SIG-M5 (cell line): ENCODE measurements at regions not wholly inside any gene's neighbourhood (a gene's known extent, or its start where the extent isn't known, plus 50 kb on each side); places are given as distances from the start of the nearest gene placed in this dataset.

Source experiments
- DNase-seq: peaks from one replicate; lab custom pipeline; 2025; lab: John Stamatoyannopoulos, UW

DNA sequence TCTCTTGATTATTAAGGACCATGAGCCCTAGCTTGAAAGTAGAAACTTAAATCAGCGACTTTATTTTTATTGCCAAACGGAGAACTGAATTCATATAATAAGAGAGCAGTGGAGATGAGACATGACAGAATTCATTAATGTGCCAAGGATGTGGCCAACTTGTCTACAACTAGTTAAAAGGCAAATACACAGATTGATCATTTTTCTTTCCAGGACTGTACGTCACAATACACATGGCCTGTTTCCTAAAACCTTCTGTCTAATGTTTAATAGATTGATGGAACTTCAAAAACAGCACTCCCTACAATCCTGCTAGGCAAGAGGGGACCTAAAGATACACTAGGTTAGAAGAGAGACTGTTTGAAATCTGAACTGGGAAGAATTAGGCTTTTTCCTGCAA is 647.8 kb downstream of the SATB2 start:
- DNase-seq = no peak

DNA sequence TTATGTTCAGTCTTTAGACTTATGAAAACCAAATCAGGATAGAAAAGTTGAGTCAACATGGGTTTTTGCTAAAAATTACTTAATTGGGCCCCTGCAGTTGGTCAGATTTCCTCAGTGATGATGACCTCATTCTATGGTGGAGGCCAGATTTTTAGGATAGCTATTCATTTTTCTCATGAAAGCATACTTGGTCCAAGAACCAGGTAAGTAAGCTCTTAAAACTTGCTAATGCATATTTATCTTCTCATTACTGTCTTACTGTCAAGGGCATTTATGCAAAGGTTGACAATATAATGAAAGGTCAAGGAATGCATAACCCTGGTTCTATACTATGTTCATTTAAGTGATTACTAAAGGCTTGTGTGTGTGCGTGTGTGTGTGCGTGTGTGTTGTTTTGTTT is 650.6 kb downstream of the SATB2 start:
- DNase-seq = no peak

DNA sequence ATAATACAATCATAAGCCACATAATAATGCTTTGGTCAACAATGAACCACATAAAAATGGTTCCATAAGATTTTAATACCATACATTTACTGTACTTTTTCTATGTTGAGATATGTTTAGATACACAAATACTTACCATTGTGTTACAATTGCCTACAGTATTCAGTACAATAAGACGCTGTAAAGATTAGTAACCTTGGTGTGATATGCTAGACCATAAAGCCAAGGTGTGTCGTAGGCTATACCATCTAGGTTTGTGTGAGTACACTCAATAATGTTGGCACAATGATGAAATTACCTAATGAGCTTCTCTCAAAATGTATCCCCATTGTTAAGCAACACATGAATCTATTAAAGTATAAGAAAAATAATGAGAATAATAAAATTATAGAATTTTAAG is 662.3 kb downstream of the SATB2 start:
- DNase-seq = no peak

DNA sequence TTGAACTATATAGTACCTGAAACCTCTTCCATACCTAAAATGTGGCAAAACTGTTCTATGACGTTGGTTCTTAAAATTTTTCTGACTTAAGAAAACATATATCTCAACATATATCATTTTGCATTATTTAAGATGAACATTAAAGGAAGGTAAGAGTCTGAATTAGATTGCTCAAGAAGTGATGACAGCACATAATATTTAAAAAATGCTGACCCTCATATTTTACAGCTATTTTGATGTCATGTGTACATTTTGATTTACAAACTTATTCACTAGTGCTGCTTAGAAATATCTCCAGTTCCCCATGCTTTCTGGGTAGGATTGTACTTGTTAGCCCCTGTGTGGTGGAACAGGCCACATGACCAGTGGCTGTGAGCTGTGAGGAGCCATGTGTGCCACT is 666.1 kb downstream of the SATB2 start:
- no peak for DNase-seq

DNA sequence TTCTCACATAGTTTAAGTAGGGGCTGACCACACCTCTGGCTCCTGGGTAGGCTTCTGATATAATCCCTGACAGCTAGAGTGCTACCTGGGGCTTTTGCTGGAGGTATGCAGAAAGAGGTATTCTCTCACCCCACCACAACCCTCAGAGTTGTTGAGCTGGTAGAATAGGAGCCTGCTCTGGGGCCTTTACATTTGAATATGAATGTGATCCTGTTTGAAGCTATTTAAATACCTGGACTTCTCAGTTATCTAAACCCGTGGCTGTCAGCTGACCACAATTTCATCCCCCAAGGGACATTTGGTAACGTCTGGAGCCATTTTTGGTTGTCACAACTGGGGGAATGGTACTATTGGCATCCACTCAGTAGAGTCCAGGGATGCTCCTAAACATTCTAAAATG is 669.1 kb downstream of the SATB2 start:
- DNase-seq = no peak

DNA sequence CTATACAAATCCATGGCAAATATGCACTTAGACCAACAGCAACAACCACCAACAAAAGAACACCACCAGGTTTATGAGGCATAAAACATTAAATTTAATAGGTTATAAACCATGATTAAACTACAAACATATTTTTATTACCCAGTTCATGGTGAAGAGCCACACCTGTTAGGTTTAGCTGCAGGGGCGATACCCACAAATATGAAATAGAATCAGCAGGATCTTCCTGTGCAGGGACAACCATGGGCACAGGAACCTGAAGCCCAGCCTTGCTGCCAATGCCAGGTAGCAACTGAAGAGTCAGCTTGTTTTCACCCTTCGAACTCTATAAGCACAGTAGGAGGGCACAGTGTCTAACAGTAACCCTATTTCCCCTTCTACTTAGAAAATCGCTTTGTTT is 675.0 kb downstream of the SATB2 start:
- DNase-seq = no peak

DNA sequence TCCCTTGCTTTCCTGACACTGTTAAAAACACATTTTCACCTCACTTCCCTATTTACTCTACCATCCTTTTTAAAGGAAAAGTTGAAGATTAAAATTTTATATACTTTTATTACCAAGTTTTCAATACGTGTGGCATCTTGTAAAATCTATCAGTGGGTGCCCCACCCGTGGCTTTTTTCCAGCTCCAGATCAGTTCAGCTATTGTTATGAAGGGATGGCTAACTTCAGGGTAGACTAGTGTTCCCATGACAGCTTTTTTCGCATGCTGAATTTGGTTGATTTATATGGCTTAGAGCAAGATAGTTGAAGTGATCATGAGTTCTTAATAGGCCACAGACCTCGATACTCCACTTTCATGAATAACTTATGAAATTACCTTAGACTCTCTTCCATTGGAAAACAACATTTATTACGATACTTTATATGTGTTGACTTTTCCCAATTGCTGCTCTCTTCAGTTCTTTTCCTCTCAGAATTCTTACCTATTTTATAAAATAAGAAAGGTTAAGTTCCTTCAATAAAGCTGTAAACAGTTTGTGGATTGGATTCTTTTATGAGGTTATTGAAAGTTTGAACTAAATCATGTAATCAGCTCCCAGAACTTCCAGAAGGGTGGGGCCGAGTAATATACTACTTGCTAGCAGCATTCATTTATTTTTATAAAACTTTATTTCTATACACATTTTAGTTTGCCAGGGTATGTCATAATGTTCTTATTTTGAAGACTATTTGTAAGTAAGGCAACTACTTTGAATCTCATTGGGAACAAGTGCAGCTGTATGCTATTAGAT is 680.9 kb downstream of the SATB2 start:
- DNase-seq = no peak

DNA sequence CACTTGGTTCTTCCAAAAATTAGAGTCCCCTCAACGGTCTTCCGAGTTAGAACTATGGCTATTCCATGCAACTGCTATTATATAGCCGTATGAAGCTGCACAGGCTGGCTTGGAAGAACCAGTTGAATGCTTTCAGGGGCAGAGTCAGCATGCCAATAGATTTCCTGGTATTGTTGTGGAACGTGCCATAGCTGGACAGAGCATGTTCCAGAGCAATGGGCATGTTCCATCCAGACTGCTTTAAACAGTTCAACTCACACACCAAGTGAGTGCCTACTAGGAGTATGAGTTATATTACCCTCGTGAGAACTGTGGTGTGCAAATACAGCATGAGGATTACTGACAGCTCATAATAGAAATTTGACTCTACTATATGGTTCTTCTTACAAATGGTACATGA is 682.0 kb downstream of the SATB2 start:
- no peak for DNase-seq

DNA sequence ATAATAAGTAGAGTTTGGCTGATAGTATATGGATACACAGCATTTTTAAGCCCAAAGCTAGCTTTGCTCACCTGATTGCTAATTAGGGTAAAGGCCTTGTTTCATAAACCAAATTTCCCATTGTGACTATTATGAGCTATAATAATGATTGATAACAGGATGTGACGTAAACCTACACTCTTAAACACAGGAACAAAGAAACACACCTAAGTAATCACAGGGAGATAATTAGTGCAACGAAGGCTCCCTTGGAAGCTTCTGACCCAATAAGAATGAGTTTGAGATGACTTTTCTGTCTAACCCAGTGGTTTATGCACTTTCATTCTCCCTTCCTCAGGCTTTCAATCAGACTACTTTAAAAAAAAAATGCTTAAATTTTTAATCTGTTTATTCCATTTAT is 683.2 kb downstream of the SATB2 start:
- no peak for DNase-seq

DNA sequence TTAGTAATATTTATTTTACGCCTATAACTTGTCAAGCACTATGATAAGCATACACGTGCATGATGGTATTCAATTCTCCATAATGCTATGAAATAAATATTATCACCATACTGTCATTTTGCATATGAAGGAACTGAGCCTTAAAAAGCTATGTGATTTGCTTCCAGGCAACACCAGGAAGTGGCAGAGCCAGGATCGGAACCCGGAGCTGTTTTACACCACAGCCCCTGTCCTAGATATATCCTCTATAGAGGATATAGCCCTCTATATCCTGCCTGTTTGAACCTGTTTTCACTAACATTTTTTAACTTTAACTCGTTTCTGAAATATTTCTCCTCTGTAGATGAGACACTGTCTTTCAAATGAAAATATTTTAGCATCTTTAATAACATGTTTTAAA is 690.0 kb downstream of the SATB2 start:
- no peak for DNase-seq

DNA sequence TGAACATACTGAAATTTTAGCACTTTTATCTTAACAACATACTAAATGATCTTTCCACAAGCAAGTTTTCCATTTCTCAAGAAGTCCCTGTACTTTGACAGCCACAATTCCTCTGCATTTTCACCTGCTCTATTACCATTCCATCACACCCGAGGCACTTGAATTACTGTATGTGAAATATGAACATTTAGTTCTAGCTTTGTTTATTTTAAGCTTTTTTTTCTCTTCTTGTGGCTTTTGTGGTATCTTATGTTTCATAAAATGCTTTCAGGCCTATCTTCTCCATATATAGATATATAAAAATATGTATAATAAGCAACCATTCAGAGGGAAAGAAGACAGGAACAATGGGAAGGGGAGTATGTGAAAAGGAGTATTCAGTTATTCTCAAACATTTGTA is 693.9 kb downstream of the SATB2 start:
- no peak for DNase-seq

DNA sequence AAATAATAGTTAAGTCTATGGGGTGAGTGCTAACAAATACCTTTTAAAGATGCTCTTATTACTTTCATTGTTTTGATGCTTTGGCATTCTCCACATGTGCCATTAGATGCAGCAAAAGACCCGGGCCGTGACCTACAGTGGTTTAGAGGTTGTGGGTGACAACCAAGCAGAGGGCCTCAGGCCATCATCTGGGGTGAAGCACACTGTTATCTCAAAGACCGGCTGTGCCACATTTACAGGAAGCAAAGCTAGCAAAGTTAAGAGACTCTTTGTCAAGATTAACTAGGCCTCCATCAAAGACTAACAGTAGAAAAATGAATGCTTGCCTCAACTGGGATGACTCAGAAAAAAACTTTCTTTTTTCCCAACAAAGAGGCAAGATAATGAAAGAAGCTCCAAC is 695.3 kb downstream of the SATB2 start:
- no peak for DNase-seq

DNA sequence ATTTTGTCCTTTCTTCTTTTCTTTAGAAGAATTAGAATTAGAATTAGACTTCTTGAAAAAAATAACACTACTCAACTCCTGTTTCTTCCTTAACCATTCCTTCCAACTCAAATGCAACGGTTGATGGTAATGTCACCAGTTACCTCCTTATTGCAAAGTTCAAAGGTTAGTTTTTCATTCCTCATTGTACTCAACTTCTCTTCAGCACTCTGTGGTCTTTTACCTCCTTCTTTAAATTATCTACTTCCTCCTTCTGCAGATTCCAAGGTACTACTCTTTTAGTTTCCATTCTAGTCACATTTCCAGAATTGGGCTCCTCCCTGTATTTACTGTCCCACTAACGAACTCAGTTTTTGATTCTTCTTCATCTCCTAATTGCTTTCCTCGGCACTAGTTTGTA is 700.7 kb downstream of the SATB2 start:
- no peak for DNase-seq

DNA sequence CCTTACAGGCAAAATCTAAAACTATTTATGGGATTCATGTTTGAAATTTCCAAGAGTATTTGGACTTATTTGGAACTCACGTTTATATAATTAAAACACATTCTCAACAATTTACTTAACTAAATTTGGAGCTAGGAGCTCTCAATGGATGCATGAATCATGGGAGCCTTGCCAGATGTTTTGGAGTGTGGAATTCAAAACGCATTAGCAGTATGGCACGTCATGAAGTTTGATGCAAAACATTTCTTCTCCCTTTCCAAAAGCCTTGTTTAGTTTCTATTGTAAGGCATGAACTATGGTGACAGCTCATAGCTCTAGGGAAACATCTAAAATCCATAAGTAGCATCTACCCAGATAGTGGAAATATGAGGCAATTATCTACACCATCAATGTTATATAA is 701.6 kb downstream of the SATB2 start:
- no peak for DNase-seq

DNA sequence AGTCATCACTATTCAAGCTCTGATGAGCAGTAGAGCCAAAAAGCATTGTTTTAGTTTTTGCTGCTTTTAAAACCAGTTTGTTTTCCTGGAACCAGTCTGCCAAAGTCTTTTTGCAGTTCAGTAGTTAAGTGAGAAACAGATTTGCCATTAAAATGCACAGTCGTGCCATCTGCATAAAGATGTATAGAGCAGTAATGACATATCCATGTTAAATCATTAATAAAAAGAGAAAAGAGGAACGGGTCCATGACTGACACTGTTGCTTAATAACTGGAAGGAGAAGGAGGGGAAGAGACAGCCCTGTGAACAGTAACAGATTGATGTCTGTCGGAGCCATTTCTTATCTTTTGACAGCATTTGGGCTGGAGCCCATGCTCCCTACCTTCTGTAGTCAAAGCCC is 704.6 kb downstream of the SATB2 start:
- no peak for DNase-seq

DNA sequence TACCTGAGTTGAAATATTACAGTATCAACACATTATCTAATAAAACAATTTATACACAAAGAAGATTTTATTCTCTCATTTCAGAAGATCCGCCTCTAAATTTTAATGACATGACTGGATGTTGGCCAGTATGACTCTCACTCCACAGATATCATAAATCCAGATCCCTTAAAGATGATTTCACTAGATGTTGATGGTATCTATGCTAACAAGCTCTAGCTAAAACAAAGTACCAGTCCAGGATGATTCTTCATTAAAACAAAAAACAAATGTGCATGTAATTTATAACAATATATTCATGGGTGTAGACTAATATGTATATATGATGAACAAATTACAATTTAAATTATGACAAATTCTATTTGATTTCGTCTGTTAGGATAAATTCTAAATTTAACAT is 708.4 kb downstream of the SATB2 start:
- DNase-seq = no peak

DNA sequence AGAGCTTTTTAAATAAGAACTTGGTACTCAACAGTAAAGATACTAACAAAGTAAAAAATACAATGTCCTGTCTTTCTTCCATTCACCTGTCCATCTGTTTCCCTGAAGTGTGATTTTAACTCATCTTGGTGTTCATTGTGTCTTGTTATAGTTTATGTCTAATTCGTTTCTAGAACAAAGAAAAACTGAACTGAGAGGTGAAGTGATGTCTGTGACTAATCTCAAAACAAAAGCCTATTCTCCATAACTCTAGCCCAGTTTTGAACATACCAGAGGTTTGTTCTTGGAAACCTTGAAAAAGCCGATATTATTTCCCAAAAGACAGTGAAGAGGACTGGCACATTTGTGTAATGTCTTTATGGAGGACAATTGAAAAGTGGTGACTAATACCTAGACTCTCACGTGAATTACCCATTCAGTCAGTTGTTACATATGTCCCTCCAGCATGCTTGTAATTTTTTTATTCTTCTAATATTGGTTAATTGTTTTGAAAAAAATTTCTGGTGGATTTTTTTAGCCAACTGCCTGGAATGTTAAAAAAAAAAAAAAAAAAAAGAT is 725.8 kb downstream of the SATB2 start:
- no peak for DNase-seq

DNA sequence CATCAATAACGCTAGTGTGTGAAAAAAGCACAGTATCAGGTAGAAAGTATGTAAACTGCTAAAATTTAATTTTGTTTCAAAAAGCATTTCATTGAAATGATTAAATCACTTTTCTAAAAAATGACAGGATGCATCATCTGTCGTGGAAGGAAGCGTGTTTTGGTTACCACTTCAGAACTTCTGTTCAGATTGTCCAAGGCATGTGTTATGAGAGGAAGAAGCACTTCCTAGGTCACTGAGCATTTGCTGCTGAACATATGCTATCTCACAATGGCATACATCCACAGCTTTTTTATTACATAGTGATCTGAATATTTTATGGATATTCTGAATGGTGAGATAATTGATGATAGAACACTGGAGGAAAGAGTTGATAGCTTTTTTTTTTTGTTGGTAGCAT is 737.5 kb downstream of the SATB2 start:
- no peak for DNase-seq

DNA sequence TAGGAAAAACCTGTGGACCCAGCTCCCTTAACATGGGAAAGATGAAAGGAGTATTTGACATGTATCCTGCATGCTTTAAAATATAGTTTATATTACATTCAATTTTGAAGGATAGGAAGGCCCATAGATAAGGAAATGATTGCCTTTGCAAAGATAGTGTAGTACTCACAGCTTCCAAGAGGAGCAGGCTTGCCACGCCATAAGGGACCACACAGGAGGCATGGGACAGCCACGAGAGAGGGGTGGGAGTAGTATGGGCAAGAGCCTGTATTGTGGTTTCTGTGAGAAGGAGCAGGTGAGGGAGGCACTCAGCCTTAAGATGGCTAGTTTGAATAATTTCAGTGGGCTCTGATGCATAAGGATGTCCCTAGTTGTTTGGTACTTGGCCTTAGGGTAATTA is 740.3 kb downstream of the SATB2 start:
- no peak for DNase-seq

DNA sequence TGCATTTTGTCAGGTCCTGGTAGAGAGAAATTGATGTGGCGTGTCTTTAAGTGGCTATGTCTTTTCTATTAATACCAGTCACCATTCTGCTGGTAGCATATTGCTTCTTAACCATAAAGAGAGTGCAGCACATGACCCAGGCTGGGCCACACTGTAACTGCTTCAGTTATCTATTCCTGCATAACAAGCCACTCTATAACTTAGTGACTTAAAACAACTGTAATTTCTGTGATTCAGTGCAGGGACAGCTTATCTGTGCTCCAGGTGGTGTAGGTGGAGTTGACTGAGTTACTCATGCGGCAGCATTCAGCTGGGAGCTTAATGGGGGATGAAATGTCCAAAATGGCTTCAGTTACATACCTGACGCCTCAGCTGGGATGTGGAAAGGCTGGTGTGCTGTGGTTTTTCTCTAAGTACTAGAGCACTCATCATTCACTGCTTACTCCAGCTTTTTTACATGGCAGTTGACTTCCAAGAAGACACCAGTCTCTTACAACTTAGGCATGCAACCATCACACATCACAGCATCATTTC is 742.4 kb downstream of the SATB2 start:
- no peak for DNase-seq

DNA sequence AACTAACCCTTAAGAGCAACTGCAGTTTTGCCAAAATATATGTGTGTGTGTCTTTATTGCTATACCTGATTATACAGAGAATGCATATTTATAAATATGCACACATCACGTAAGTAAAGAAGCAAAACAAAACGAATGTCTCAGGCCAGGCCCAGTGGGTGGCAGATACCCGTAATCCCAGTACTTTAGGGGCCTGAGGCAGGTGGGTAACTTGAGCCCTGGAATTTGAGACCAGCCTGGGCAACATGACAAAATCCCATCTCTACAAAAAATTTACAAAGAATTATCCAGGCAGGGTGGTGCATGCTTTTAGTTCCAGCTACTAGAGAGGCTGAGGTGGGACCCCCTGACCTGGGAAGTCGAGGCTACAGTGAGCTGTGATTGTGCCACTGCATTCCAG is 745.3 kb downstream of the SATB2 start:
- no peak for DNase-seq

DNA sequence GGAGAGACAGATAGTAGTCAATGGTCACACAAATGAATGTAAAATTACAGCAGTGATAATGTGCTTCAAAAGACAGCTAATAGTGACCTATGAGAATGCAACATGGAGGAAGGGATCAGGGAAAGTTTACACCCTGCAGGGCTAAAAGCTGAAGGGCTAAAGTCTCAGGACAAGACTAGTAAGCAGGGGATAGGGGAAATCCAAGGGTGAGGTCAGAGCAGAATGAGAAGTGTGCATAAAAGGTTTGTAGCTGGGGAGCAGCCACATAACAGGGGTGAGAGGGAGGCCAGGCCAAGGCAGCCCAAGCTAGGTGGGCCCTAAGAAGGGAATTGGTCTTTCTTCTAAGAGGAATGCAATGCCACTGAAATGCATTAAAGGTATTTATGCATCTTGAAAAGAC is 746.3 kb downstream of the SATB2 start:
- DNase-seq = no peak

DNA sequence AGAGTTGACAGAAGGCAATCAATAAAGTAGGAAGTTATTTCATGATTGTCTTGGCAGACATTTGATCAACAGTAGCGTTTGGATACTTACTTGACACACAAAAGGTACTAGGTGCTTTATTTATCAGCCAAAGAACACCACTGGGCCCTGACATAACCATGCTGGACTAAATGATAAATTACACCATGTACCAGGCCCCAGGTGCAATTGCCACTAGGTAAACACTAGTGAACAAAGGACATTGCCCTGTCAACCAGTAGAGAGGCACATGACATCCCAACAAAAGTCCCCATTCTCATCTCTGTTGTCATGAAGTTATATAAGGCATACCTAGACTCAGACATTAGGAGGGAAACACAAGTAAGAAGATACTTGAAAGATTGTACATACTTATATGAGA is 747.2 kb downstream of the SATB2 start:
- DNase-seq = no peak

DNA sequence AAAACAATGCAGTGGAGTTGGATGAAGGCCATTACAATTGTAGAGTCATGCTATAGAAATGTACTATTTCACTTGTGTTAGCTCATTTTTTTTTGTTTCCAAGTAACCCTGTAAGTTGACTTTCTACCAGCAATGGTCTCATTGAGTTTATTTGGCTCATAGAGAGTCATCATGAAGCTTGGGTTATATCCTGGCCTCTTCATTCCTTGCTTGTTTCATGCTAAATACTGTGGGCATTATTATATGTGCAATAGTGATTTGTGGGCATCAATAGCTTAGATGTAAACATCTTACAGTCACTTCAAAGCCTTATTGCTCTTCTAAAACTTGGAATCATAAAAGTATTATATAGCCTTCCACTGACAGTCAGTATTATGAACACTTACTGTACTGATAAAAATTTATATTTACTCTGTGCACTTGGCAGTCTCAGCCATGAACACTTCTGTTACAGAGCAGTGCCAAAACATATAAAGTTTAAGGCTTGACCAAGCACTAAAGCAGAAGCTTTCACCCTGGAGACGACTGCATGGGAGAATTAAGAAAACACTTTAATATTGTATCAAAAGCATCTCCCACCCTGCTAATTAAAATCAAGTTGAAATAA is 751.2 kb downstream of the SATB2 start:
- no peak for DNase-seq
